Frontal cortex (tissue), 3 donors: ENCODE measurements at regions not wholly inside any gene's neighbourhood (a gene's known extent, or its start where the extent isn't known, plus 50 kb on each side); places are given as distances from the start of the nearest gene placed in this dataset.
"Not testable (repeated sequence)": the region's sequence is repeated elsewhere in the genome, so short reads cannot be mapped to it uniquely, and the experiment has no call there.

Experiments used
- DNase-seq, 2 donors: peaks; one replicate each; pipeline ENCODE4 v3.0.0; 2012; ENCODE audit warnings: low spot score in 2 of 2
- FAIRE-seq: peaks from 2 replicates; lab custom pipeline; 2012; peaks lifted over from hg19 to GRCh38; lab: Jason Lieb, UNC
- donor health status: control.
- donor health status: control.
- donor health status: control.

GRCh38 chr2:198855746-198856145, 602.0 kb downstream of the SATB2 start:
- not testable (repeated sequence) for DNase-seq, FAIRE-seq

GRCh38 chr2:198852248-198852647, 605.5 kb downstream of the SATB2 start:
- DNase-seq (no peak), FAIRE-seq (no peak)

GRCh38 chr2:198825534-198825933, 632.2 kb downstream of the SATB2 start:
- FAIRE-seq (no peak), DNase-seq (no peak)

- FAIRE-seq, result no peak
Observed at GRCh38 chr2:198817536-198817935, 640.2 kb downstream of the SATB2 start.

GRCh38 chr2:198815626-198816025, 642.1 kb downstream of the SATB2 start:
- no peak for FAIRE-seq
- no peak for DNase-seq

More at GRCh38 chr2:198817536-198817935, 640.2 kb downstream of the SATB2 start:
- DNase-seq, result no peak

GRCh38 chr2:198811198-198811597, 646.5 kb downstream of the SATB2 start:
- FAIRE-seq (no peak), DNase-seq (no peak)

- DNase-seq, result no peak
- FAIRE-seq, result no peak
Observed at GRCh38 chr2:198809976-198810375, 647.8 kb downstream of the SATB2 start.

GRCh38 chr2:198807131-198807530, 650.6 kb downstream of the SATB2 start:
- no peak for FAIRE-seq

GRCh38 chr2:198795419-198795818, 662.3 kb downstream of the SATB2 start:
- DNase-seq (no peak), FAIRE-seq (no peak)

More at GRCh38 chr2:198807131-198807530, 650.6 kb downstream of the SATB2 start:
- DNase-seq, result no peak

GRCh38 chr2:198791623-198792022, 666.1 kb downstream of the SATB2 start:
- DNase-seq, result no peak
- FAIRE-seq, result no peak

- FAIRE-seq (no peak), DNase-seq (no peak)
Observed at GRCh38 chr2:198788676-198789075, 669.1 kb downstream of the SATB2 start.

- DNase-seq, result no peak
- no peak for FAIRE-seq
Observed at GRCh38 chr2:198782734-198783133, 675.0 kb downstream of the SATB2 start.

GRCh38 chr2:198776616-198777406, 680.9 kb downstream of the SATB2 start:
- FAIRE-seq (no peak), DNase-seq (no peak)

GRCh38 chr2:198775737-198776136, 682.0 kb downstream of the SATB2 start:
- DNase-seq (no peak), FAIRE-seq (no peak)

GRCh38 chr2:198774576-198774975, 683.2 kb downstream of the SATB2 start:
- DNase-seq (no peak), FAIRE-seq (no peak)

GRCh38 chr2:198767694-198768093, 690.0 kb downstream of the SATB2 start:
- no peak for FAIRE-seq
- no peak for DNase-seq

- FAIRE-seq (no peak), DNase-seq (no peak)
Observed at GRCh38 chr2:198763793-198764192, 693.9 kb downstream of the SATB2 start.

- FAIRE-seq, result no peak
- no peak for DNase-seq
Observed at GRCh38 chr2:198762441-198762840, 695.3 kb downstream of the SATB2 start.

GRCh38 chr2:198757069-198757468, 700.7 kb downstream of the SATB2 start:
- DNase-seq (no peak), FAIRE-seq (no peak)

- no peak for FAIRE-seq
- DNase-seq, result no peak
Observed at GRCh38 chr2:198756166-198756565, 701.6 kb downstream of the SATB2 start.

- FAIRE-seq (no peak), DNase-seq (no peak)
Observed at GRCh38 chr2:198753101-198753500, 704.6 kb downstream of the SATB2 start.

- FAIRE-seq, result no peak
- no peak for DNase-seq
Observed at GRCh38 chr2:198749364-198749763, 708.4 kb downstream of the SATB2 start.
